ENCODE measurements at regions not wholly inside any gene's neighbourhood (a gene's known extent, or its start where the extent isn't known, plus 50 kb on each side); places are given as distances from the start of the nearest gene placed in this dataset.

- in situ Hi-C loops (cut with MboI; ENCODE audit: low pct_unique_long_range_greater_than_20kb, low sequenced_read_pairs, unreplicated experiment), result no loop called here
- DNase-seq (ENCODE audit: low spot score), result no peak
- no peak for TF ChIP-seq CTCF (IDR thresholded peaks at IDR 0.05; ENCODE audit: extremely low read depth, insufficient read depth, missing control alignments)
Measured at GRCh38 chr4:53931461-53931961, 132.9 kb downstream of the CHIC2 start.

- peak; percentile 85 for TF ChIP-seq CTCF (IDR thresholded peaks at IDR 0.05; ENCODE audit: extremely low read depth, insufficient read depth, missing control alignments)
- peak; percentile 63 for DNase-seq (ENCODE audit: low spot score)
- in situ Hi-C loops (cut with MboI; ENCODE audit: low pct_unique_long_range_greater_than_20kb, low sequenced_read_pairs, unreplicated experiment), result loop anchor here (10.0 kb wide), 1 partner anchor 295 kb away; the partner anchor contains the start of gene PDGFRA
Measured at GRCh38 chr4:53929955-53930798, 134.2 kb downstream of the CHIC2 start.

- TF ChIP-seq CTCF (IDR thresholded peaks at IDR 0.05; ENCODE audit: extremely low read depth, insufficient read depth, missing control alignments), result no peak
- in situ Hi-C loops (cut with MboI; ENCODE audit: low pct_unique_long_range_greater_than_20kb, low sequenced_read_pairs, unreplicated experiment), result loop anchor here (10.0 kb wide), 1 partner anchor 295 kb away; the partner anchor contains the start of gene PDGFRA
- DNase-seq (ENCODE audit: low spot score), result no peak
Measured at GRCh38 chr4:53929311-53929710, 135.1 kb downstream of the CHIC2 start.

GRCh38 chr4:53928825-53929224 is 135.6 kb downstream of the CHIC2 start:
- DNase-seq (ENCODE audit: low spot score), result no peak
- no peak for TF ChIP-seq CTCF (IDR thresholded peaks at IDR 0.05; ENCODE audit: extremely low read depth, insufficient read depth, missing control alignments)
- in situ Hi-C loops (cut with MboI; ENCODE audit: low pct_unique_long_range_greater_than_20kb, low sequenced_read_pairs, unreplicated experiment), result loop anchor here (10.0 kb wide), 1 partner anchor 296 kb away; the partner anchor contains the start of gene PDGFRA

- no peak for DNase-seq (ENCODE audit: low spot score)
- in situ Hi-C loops (cut with MboI; ENCODE audit: low pct_unique_long_range_greater_than_20kb, low sequenced_read_pairs, unreplicated experiment), result loop anchor here (10.0 kb wide), 1 partner anchor 300 kb away; the partner anchor contains the start of gene PDGFRA
- no peak for TF ChIP-seq CTCF (IDR thresholded peaks at IDR 0.05; ENCODE audit: extremely low read depth, insufficient read depth, missing control alignments)
Measured at GRCh38 chr4:53925050-53925605, 139.3 kb downstream of the CHIC2 start.

- TF ChIP-seq CTCF (IDR thresholded peaks at IDR 0.05; ENCODE audit: extremely low read depth, insufficient read depth, missing control alignments), result no peak
- no peak for DNase-seq (ENCODE audit: low spot score)
- in situ Hi-C loops (cut with MboI; ENCODE audit: low pct_unique_long_range_greater_than_20kb, low sequenced_read_pairs, unreplicated experiment), result loop anchor here (10.0 kb wide), 1 partner anchor 300 kb away; the partner anchor contains the start of gene PDGFRA
Measured at GRCh38 chr4:53924333-53925049, 139.9 kb downstream of the CHIC2 start.
